CD4-positive, CD25-positive, alpha-beta regulatory T cell (primary cell): ENCODE measurements at regions not wholly inside any gene's neighbourhood (a gene's known extent, or its start where the extent isn't known, plus 50 kb on each side); places are given as distances from the start of the nearest gene placed in this dataset.

ENCODE experiments used
- ATAC-seq, 2 donors: fragments of 150-1000 bp; cut with Tn5 transposase; one replicate each; pipeline ENCODE4 v1.10.0; 2021; ENCODE audit warnings: low read depth in 2 of 2, moderate number of reproducible peaks in 2 of 2, moderate library complexity in 1 of 2
- DNase-seq, 3 donors: peaks; one replicate each; pipeline versions ENCODE4 v3.0.0 to v3.0.0-alpha.2; 2012 to 2022; ENCODE audit warnings: mixed read lengths in 1 of 3
- H3K27ac ChIP-seq: one replicate; pipeline ENCODE4 v1.7.0; 2013; ENCODE audit warnings: mild to moderate bottlenecking, low read length; ENCODE audit not compliant: insufficient read depth, poor library complexity, severe bottlenecking
- H3K27me3 ChIP-seq: one replicate; pipeline ENCODE4 v1.7.0; 2013; ENCODE audit warnings: low read length; ENCODE audit not compliant: control insufficient read depth, insufficient read depth
- H3K36me3 ChIP-seq: one replicate; pipeline ENCODE4 v1.7.0; 2013; ENCODE audit warnings: mild to moderate bottlenecking, low read length, moderate library complexity; ENCODE audit not compliant: control insufficient read depth, insufficient read depth
- H3K4me1 ChIP-seq: 2 replicates; pipeline ENCODE4 v1.7.0; 2013; ENCODE audit warnings: mild to moderate bottlenecking, low read length; ENCODE audit not compliant: insufficient read depth, control insufficient read depth, poor library complexity, severe bottlenecking
- H3K4me3 ChIP-seq: one replicate; pipeline ENCODE4 v1.7.0; 2013; ENCODE audit warnings: low read depth, mild to moderate bottlenecking, low read length, moderate library complexity
- H3K9me3 ChIP-seq, 2 experiments: 1 replicate in 1 of 2; 2 replicates in 1 of 2; pipeline ENCODE4 v1.7.0; 2013; ENCODE audit warnings: low read length in 2 of 2, mild to moderate bottlenecking in 1 of 2, moderate library complexity in 1 of 2; ENCODE audit not compliant: control insufficient read depth in 2 of 2
- H3K27ac Mint-ChIP-seq, 3 donors: one replicate each; pipeline ENCODE4 v1.8.0; 2020 to 2022; ENCODE audit warnings: mild to moderate bottlenecking in 3 of 3, mixed read lengths in 3 of 3, moderate library complexity in 2 of 3
- H3K27me3 Mint-ChIP-seq: one replicate; pipeline ENCODE4 v1.8.0; 2022; ENCODE audit warnings: mild to moderate bottlenecking, mixed read lengths
- H3K36me3 Mint-ChIP-seq: one replicate; pipeline ENCODE4 v1.8.0; 2020; ENCODE audit warnings: mixed read lengths
- H3K4me1 Mint-ChIP-seq, 4 donors: one replicate each; pipeline ENCODE4 v1.8.0; 2020 to 2022; ENCODE audit warnings: mixed read lengths in 4 of 4, mild to moderate bottlenecking in 1 of 4
- H3K4me3 Mint-ChIP-seq, 4 donors: one replicate each; pipeline ENCODE4 v1.8.0; 2020 to 2022; ENCODE audit warnings: mild to moderate bottlenecking in 4 of 4, mixed read lengths in 4 of 4, moderate library complexity in 3 of 4
- H3K9me3 Mint-ChIP-seq, 7 donors: one replicate each; pipeline ENCODE4 v1.8.0; 2020 to 2022; ENCODE audit warnings: mixed read lengths in 7 of 7, mild to moderate bottlenecking in 3 of 7, moderate library complexity in 2 of 7

DNA sequence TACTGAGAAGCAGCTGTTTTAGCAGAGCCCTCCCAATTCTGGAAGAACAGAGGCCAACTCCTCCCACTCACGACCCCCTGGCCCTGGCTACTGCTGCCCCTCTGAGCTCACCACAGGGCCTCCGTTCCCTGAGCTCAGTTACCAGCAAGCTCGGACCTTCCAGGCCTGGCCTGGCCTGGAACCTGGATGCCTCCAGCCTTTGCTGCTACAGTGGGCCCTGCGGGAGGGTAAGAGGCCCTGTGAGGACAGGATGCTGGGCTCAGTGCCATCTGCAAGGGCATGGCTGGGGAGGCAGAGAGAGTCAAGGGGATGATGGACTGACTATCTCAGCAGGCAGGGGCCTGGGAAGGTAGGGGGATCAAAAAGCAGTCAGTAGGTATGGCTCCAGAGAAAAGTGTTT, 209.9 kb upstream of the NCAM1 start:
- Mint-ChIP-seq H3K27me3 (no peaks in the 10 kb centered on the region), H3K27ac (no peak overlapping the region), H3K4me1 (no peaks in the 10 kb centered on the region), H3K36me3 (no peaks in the 10 kb centered on the region), H3K9me3 (peaks cover 0 to 2% (median 0%) of the 10 kb centered on the region in 7 donors), H3K4me3 (no peak overlapping the region)
- H3K9me3 ChIP-seq = no peaks in the 10 kb centered on the region
- H3K27me3 ChIP-seq = no peaks in the 10 kb centered on the region
- no peak for ATAC-seq
- H3K4me3 ChIP-seq = no peak overlapping the region
- H3K4me1 ChIP-seq = no peaks in the 10 kb centered on the region
- no peak for DNase-seq
- no peaks in the 10 kb centered on the region for H3K36me3 ChIP-seq
- H3K27ac ChIP-seq = no peak overlapping the region

DNA sequence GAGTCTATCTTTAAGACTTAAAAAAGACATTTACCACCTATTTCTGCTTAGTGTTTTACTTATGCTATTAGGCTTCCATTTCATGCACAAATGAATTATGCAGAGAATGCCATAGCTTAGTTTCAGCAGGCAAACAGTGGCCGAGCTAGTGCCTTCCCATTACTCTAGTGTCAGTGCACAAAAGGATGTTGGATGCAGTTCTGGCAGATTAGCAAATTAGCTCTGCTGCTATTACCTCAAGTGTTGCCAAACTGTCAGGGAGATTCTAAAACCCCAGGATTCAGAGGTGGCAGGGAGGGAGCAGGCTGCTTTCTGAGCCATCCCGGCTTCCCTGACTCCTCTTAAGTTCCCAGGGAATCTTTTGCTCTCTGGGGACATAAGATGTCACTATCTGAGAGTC, 209.4 kb upstream of the NCAM1 start:
- no peak for ATAC-seq
- H3K36me3 ChIP-seq = no peaks in the 10 kb centered on the region
- H3K27ac ChIP-seq = no peak overlapping the region
- no peak for DNase-seq
- no peak overlapping the region for H3K4me3 ChIP-seq
- Mint-ChIP-seq H3K4me1 (no peaks in the 10 kb centered on the region), H3K27me3 (no peaks in the 10 kb centered on the region), H3K4me3 (no peak overlapping the region), H3K9me3 (peaks cover 0 to 2% (median 0%) of the 10 kb centered on the region in 7 donors), H3K36me3 (no peaks in the 10 kb centered on the region), H3K27ac (no peak overlapping the region)
- H3K27me3 ChIP-seq = no peaks in the 10 kb centered on the region
- H3K4me1 ChIP-seq = no peaks in the 10 kb centered on the region
- no peaks in the 10 kb centered on the region for H3K9me3 ChIP-seq

GRCh38 chr11:112752563-112752962, 208.7 kb upstream of the NCAM1 start:
- no peaks in the 10 kb centered on the region for H3K27me3 ChIP-seq
- Mint-ChIP-seq H3K27me3 (no peaks in the 10 kb centered on the region), H3K27ac (no peak overlapping the region), H3K4me1 (no peaks in the 10 kb centered on the region), H3K9me3 (peaks cover 0 to 2% (median 0%) of the 10 kb centered on the region in 7 donors), H3K4me3 (no peak overlapping the region), H3K36me3 (no peaks in the 10 kb centered on the region)
- H3K36me3 ChIP-seq = no peaks in the 10 kb centered on the region
- ATAC-seq (no peak), DNase-seq (no peak)
- H3K4me3 ChIP-seq = no peak overlapping the region
- H3K4me1 ChIP-seq = no peaks in the 10 kb centered on the region
- no peak overlapping the region for H3K27ac ChIP-seq
- no peaks in the 10 kb centered on the region for H3K9me3 ChIP-seq

- Mint-ChIP-seq H3K36me3 (no peaks in the 10 kb centered on the region), H3K4me3 (no peak overlapping the region), H3K27ac (no peak overlapping the region), H3K9me3 (peaks cover 0 to 2% (median 0%) of the 10 kb centered on the region in 7 donors), H3K4me1 (no peaks in the 10 kb centered on the region), H3K27me3 (no peaks in the 10 kb centered on the region)
- H3K9me3 ChIP-seq = no peaks in the 10 kb centered on the region
- H3K27me3 ChIP-seq = no peaks in the 10 kb centered on the region
- H3K4me1 ChIP-seq = no peaks in the 10 kb centered on the region
- H3K4me3 ChIP-seq = no peak overlapping the region
- no peaks in the 10 kb centered on the region for H3K36me3 ChIP-seq
- ATAC-seq (no peak), DNase-seq (no peak)
- no peak overlapping the region for H3K27ac ChIP-seq
These were observed 207.5 kb upstream of the NCAM1 start for GRCh38 chr11:112753706-112754105.

DNA sequence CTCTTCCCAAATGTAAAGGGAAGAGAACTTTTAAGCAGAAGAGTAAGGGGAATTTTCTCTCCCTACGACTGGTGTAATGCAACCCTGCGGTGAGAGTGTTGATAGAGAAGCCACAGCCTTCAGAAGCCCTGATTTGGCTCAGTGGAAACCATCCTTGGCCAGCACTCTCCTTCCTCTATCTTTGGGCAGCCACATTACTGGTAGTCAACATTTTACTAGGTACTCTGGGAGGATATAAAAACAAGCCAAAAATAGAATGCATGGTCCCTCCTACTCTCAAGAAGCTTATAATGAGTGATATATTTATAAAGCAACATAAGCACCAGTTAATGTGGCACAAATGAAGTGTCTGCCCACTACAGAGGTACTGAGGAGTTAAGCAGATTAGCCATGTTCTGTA, 201.8 kb upstream of the NCAM1 start:
- Histone ChIP-seq H3K4me1 (no peaks in the 10 kb centered on the region), H3K4me3 (no peak overlapping the region), H3K27ac (no peak overlapping the region), H3K9me3 (no peaks in the 10 kb centered on the region), H3K27me3 (no peaks in the 10 kb centered on the region), H3K36me3 (no peaks in the 10 kb centered on the region)
- DNase-seq (no peak), ATAC-seq (no peak)
- Mint-ChIP-seq H3K9me3 (peaks cover 0 to 2% (median 0%) of the 10 kb centered on the region in 7 donors), H3K36me3 (no peaks in the 10 kb centered on the region), H3K27ac (no peak overlapping the region), H3K4me1 (no peaks in the 10 kb centered on the region), H3K27me3 (no peaks in the 10 kb centered on the region), H3K4me3 (no peak overlapping the region)

- Histone ChIP-seq H3K27me3 (no peaks in the 10 kb centered on the region), H3K9me3 (no peaks in the 10 kb centered on the region), H3K36me3 (no peaks in the 10 kb centered on the region), H3K4me3 (no peak overlapping the region), H3K4me1 (no peaks in the 10 kb centered on the region), H3K27ac (no peak overlapping the region)
- no peak overlapping the region for H3K4me3 Mint-ChIP-seq
- H3K4me1 Mint-ChIP-seq = no peaks in the 10 kb centered on the region
- no peaks in the 10 kb centered on the region for H3K27me3 Mint-ChIP-seq
- DNase-seq (no peak), ATAC-seq (no peak)
- peaks cover 0 to 2% (median 0%) of the 10 kb centered on the region in 7 donors for H3K9me3 Mint-ChIP-seq
- H3K36me3 Mint-ChIP-seq = no peaks in the 10 kb centered on the region
- no peak overlapping the region for H3K27ac Mint-ChIP-seq
These were observed 200.7 kb upstream of the NCAM1 start for GRCh38 chr11:112760396-112761059.

GRCh38 chr11:112761911-112762706, 199.1 kb upstream of the NCAM1 start:
- ATAC-seq (no peak), DNase-seq (no peak)
- H3K9me3 ChIP-seq = no peaks in the 10 kb centered on the region
- H3K27me3 ChIP-seq = no peaks in the 10 kb centered on the region
- H3K4me1 ChIP-seq = no peaks in the 10 kb centered on the region
- Mint-ChIP-seq H3K27ac (peak overlapping the region in 1 of 3 donors; percentile 52), H3K4me1 (no peaks in the 10 kb centered on the region), H3K4me3 (no peak overlapping the region), H3K9me3 (peaks cover 0 to 2% (median 0%) of the 10 kb centered on the region in 7 donors), H3K36me3 (no peaks in the 10 kb centered on the region), H3K27me3 (no peaks in the 10 kb centered on the region)
- H3K4me3 ChIP-seq = no peak overlapping the region
- no peaks in the 10 kb centered on the region for H3K36me3 ChIP-seq
- no peak overlapping the region for H3K27ac ChIP-seq

DNA sequence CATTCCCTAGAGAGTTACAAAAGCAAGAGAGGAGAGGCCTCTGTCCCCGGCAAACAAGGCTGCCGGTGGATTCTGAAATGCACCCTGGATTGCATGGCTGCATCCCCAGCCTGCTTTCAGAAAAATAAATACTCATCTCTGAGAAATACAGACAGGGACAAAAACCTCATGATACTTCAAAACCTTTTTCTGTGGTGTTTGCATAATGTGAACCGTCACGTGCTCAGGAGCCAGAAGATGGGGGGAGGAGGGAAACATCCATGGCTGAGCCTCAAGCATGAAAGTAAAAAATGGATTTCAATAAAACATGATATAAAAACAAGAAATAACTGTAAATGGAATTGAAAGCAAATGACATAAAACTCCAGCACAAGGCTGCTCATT, 198.5 kb upstream of the NCAM1 start:
- H3K9me3 Mint-ChIP-seq = peaks cover 0 to 2% (median 0%) of the 10 kb centered on the region in 7 donors
- ATAC-seq = no peak
- H3K36me3 Mint-ChIP-seq = no peaks in the 10 kb centered on the region
- Histone ChIP-seq H3K4me3 (no peak overlapping the region), H3K27me3 (no peaks in the 10 kb centered on the region), H3K36me3 (no peaks in the 10 kb centered on the region), H3K9me3 (no peaks in the 10 kb centered on the region), H3K4me1 (no peaks in the 10 kb centered on the region), H3K27ac (no peak overlapping the region)
- no peak for DNase-seq
- H3K4me3 Mint-ChIP-seq = no peak overlapping the region
- no peaks in the 10 kb centered on the region for H3K27me3 Mint-ChIP-seq
- no peaks in the 10 kb centered on the region for H3K4me1 Mint-ChIP-seq
- no peak overlapping the region for H3K27ac Mint-ChIP-seq
